ENCODE measurements at regions not wholly inside any gene's neighbourhood (a gene's known extent, or its start where the extent isn't known, plus 50 kb on each side); places are given as distances from the start of the nearest gene placed in this dataset.
"Not testable (repeated sequence)": the region's sequence is repeated elsewhere in the genome, so short reads cannot be mapped to it uniquely, and the experiment has no call there.

DNA sequence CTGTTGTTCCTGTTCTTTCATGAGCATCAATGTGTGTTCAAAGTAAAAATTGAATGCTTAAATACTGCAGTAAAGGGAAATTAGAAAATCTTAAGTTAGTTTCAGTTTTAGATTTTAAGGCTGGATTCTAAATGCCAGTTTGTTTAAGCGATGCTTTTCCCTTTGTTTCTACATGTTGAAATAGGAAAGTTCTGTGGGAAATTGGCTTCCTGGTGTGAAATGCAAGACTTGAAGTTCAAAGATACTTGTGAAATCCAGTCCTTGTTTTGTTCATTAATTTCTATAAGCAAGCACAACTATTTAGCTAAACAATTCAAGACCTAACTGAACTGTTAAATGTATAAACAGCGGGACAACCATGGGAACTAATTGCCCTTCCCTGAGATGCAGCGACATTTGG, 149.1 kb downstream of the LYPLAL1 start:
- no peak for DNase-seq (ENCODE audit: low spot score)
- no peaks in the 10 kb centered on the region for H3K4me1 Mint-ChIP-seq (ENCODE audit: low read depth)
- no peak overlapping the region for H3K4me3 Mint-ChIP-seq
- peaks cover 1% of the 10 kb centered on the region for H3K9me3 Mint-ChIP-seq
- peaks cover 22% of the 10 kb centered on the region for H3K27me3 Mint-ChIP-seq (ENCODE audit: low read depth)
- no peak overlapping the region for H3K27ac Mint-ChIP-seq
- no peaks in the 10 kb centered on the region for H3K36me3 Mint-ChIP-seq (ENCODE audit: low read depth)

DNA sequence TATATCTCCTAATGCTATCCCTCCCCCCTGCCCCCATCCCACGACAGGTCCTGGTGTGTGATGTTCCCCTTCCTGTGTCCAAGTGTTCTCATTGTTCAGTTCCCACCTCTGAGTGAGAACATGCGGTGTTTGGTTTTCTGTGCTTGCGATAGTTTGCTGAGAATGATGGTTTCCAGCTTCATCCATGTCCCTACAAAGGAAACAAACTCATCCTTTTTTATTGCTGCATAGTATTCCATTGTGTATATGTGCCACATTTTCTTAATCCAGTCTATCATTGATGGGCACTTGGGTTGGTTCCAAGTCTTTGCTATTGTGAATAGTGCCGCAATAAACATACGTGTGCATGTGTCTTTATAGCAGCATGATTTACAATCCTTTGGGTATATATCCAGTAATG, 146.9 kb downstream of the LYPLAL1 start:
- not testable (repeated sequence) for H3K4me1 Mint-ChIP-seq (ENCODE audit: low read depth); H3K36me3 Mint-ChIP-seq (ENCODE audit: low read depth); DNase-seq (ENCODE audit: low spot score); H3K27ac Mint-ChIP-seq; H3K4me3 Mint-ChIP-seq; H3K9me3 Mint-ChIP-seq
- H3K27me3 Mint-ChIP-seq (ENCODE audit: low read depth): peaks cover 17% of the 10 kb centered on the region

DNA sequence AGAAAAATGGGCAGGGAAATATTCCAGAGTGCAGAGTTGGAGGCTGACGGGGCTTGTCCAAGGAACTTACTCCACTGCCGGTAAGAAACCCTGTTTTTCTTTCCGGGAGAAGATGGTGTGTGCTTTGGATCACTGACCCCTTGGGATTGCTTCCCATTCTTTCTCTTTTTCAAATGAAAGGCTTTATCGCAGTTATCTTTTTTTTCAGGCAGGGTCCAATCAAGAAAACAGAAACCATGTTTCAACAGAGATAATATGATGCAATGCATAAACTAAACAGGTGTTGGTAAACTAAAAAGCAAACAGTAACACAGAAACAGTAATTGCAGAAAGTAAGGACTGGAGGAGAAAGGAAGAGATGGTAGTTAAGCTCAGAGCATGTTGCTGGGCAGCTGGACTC, 145.1 kb downstream of the LYPLAL1 start:
- DNase-seq (ENCODE audit: low spot score): no peak
- H3K27me3 Mint-ChIP-seq (ENCODE audit: low read depth): peaks cover 15% of the 10 kb centered on the region
- no peak overlapping the region for H3K27ac Mint-ChIP-seq
- no peak overlapping the region for H3K4me3 Mint-ChIP-seq
- H3K4me1 Mint-ChIP-seq (ENCODE audit: low read depth): no peaks in the 10 kb centered on the region
- H3K36me3 Mint-ChIP-seq (ENCODE audit: low read depth): no peaks in the 10 kb centered on the region
- H3K9me3 Mint-ChIP-seq: peaks cover 6% of the 10 kb centered on the region

DNA sequence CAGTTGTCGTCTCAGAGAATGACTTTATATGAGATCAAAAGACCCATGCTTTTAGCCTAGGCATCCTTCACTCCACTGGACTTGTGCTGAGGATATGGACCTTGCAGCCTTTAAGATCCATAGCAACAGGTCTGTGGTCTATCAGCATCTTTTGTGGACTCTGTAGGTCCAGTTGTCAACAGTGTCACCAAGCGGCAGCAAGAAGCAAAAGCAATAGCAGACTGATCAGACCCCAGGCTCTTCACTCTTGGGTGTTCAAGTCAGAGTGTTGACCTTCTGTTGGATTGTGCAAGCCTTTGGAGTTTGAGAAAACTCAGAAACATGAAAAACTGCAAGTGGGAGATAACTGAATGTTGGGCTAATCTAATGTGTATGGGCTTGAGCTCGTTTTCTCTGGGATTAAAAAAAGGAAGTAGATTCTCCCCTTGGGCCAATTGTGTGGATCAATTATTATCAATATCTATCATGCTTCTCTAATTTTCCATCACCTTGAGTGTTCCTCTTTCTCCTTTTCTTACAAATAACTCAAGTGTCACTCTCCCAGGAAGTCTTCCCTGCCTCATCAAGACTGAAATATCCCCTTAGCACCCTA, 144.2 kb downstream of the LYPLAL1 start:
- Mint-ChIP-seq H3K36me3 (ENCODE audit: low read depth) (no peaks in the 10 kb centered on the region), H3K4me1 (ENCODE audit: low read depth) (no peaks in the 10 kb centered on the region)

DNA sequence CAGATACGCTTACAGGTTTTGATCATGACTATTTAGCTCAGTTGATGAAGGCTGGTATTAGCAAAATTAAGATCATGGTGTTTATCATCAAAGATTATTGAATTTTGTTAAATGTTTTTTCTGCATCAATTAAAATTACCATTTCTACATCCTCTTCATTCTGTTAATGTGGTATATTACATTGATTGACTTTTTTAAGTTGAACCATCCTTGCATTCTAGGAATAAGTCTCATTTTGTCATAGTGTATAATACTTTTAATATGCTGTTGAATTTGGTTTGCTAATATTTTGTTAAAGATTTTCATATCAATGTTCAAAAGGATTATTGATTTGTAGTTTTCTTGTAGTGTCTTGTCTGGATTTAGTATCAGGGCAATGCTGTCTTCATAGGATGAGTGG, 142.4 kb downstream of the LYPLAL1 start:
- no peak overlapping the region for H3K27ac Mint-ChIP-seq
- H3K27me3 Mint-ChIP-seq (ENCODE audit: low read depth): peaks cover 2% of the 10 kb centered on the region
- no peak overlapping the region for H3K4me3 Mint-ChIP-seq
- H3K36me3 Mint-ChIP-seq (ENCODE audit: low read depth): no peaks in the 10 kb centered on the region
- H3K4me1 Mint-ChIP-seq (ENCODE audit: low read depth): no peaks in the 10 kb centered on the region
- peaks cover 6% of the 10 kb centered on the region for H3K9me3 Mint-ChIP-seq
- no peak for DNase-seq (ENCODE audit: low spot score)

More for the DNA sequence above, 144.2 kb downstream of the LYPLAL1 start:
- Mint-ChIP-seq H3K4me3 (no peak overlapping the region), H3K27ac (no peak overlapping the region), H3K27me3 (ENCODE audit: low read depth) (peaks cover 9% of the 10 kb centered on the region), H3K9me3 (peaks cover 6% of the 10 kb centered on the region)
- DNase-seq (ENCODE audit: low spot score): no peak

DNA sequence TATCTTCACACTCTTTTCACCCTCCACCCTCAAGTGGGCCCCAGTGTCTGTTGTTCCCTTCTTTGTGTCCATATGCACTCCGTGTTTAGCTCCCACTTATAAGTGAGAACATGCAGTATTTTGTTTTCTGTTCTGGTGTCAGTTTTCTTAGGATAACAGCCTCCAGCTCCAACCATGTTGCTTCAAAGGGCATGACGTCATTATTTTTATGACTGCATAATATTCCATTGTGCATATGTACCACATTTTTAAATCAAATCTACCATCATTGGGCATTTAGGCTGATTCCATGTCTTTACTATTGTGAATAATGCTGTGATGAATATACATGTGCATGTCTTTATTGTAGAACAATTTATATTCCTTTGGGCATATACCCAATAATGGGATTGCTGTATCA, 140.3 kb downstream of the LYPLAL1 start:
- no peak for DNase-seq (ENCODE audit: low spot score)
- Mint-ChIP-seq H3K4me1 (ENCODE audit: low read depth) (no peaks in the 10 kb centered on the region), H3K9me3 (peaks cover 6% of the 10 kb centered on the region), H3K27ac (no peak overlapping the region), H3K36me3 (ENCODE audit: low read depth) (no peaks in the 10 kb centered on the region), H3K27me3 (ENCODE audit: low read depth) (no peaks in the 10 kb centered on the region), H3K4me3 (no peak overlapping the region)

DNA sequence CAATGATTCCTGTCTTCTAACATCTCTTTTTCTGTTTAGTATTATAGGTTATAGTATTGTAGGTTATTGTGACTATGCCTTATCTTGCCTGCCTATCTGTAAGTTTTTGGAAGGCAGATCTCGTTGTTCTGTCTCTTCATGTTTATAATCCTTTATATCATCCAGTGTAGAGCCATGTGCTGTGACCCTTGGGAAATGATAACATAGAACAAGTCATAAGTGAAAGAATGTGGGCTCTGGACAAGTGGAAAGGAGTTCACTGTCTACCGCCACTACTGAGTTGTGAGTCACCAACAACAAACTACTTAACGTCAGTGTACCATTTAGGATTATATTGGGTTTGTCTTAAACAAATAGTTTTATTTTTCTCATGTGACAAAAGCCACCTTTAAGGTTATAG, 139.3 kb downstream of the LYPLAL1 start:
- Mint-ChIP-seq H3K9me3 (peaks cover 7% of the 10 kb centered on the region), H3K27ac (no peak overlapping the region), H3K27me3 (ENCODE audit: low read depth) (no peaks in the 10 kb centered on the region), H3K4me1 (ENCODE audit: low read depth) (no peaks in the 10 kb centered on the region), H3K36me3 (ENCODE audit: low read depth) (no peaks in the 10 kb centered on the region), H3K4me3 (no peak overlapping the region)
- no peak for DNase-seq (ENCODE audit: low spot score)

DNA sequence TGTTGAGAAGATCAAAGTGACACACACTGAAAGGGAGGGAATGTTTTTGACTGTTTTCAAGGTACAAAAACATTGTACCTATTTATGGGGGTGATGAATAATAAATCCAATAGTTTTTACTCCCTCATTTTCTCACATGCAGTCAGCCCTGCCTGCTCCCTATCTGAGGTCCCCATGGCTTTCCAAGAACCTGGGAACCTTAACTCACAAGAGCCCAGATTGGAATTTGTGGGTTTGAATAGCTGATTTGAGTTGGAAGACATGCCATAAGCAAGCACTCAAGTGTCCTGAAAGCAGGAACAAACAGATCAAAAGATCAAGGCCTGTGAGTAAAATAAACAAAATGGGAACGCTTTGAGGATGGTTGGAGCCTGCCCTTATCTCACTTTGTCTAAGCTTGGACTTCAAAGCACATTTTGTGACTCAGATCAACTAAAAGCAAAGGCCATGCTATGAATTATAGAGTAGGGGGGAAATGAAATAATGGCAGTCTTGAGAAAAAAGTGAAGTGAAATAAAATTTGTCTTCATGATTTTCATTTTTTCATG, 136.6 kb downstream of the LYPLAL1 start:
- Mint-ChIP-seq H3K9me3 (peaks cover 8% of the 10 kb centered on the region), H3K27ac (no peak overlapping the region), H3K36me3 (ENCODE audit: low read depth) (no peaks in the 10 kb centered on the region), H3K4me1 (ENCODE audit: low read depth) (no peaks in the 10 kb centered on the region), H3K4me3 (no peak overlapping the region), H3K27me3 (ENCODE audit: low read depth) (no peaks in the 10 kb centered on the region)
- DNase-seq (ENCODE audit: low spot score): no peak

DNA sequence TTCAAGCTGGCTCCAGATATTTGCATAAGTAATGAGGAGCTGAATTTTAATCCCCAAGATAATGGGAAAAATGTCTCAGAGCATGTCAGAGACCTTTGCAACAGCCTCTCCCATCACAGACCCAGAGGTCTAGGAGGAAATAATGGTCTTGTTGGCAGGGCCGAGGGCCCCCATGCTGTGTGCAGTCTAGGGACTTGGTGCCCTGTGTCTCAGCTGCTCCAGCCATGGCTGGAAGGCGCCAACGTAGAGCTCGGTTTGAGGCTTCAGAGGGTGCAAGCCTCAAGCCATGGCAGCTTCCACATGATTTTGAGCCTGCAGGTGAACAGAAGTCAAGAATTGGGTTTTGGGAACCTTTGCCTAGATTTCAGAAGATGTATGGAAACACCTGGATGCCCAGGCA, 134.7 kb downstream of the LYPLAL1 start:
- Mint-ChIP-seq H3K27ac (no peak overlapping the region), H3K4me1 (ENCODE audit: low read depth) (no peaks in the 10 kb centered on the region), H3K4me3 (no peak overlapping the region), H3K36me3 (ENCODE audit: low read depth) (no peaks in the 10 kb centered on the region), H3K9me3 (peaks cover 8% of the 10 kb centered on the region), H3K27me3 (ENCODE audit: low read depth) (no peaks in the 10 kb centered on the region)
- DNase-seq (ENCODE audit: low spot score): no peak

DNA sequence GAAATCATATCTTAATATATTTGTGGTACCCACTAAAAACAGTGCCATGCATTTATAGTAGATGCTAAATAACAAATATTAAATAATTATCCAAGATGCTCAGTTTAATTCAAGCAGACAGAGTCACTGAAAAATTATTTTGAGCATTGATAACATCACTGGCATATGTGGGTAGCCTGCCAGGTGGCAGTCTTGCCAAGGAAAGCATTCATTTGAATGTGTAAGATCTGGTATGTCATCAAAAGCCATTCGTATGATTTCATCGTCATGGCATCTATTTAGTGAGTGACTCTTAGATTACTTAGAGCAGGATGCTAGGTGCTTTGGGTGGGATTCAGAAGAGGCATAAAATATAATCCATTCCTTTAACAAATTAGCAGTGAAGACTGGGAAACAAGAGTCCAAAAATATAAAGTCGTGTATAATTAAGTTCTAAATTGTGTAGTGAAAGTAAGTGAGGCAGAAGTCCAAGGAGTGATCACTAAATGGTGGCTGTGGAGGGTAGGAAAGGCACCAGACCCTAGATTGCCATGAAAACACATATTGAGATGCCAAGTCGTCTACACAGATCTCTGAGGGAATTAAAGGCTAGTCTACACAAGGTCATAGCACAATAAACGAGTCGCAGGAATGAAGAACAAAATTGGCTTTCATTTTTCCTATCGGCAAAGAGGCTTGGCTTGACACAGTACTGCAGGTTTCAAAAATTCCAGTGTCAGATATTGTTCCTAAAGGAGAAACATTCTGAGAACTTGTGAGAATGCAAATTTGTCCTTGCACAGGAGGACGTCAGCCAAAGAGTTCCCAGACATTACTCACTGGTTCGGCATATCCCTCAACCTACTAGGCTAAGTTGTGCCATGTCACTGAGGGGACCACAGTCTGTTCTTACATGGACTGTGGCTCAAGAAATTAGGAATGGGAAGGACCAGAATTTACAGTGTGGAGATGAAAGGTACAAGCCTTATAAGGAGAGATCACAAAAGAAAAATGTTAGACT, 130.8 kb downstream of the LYPLAL1 start:
- Mint-ChIP-seq H3K4me1 (ENCODE audit: low read depth) (no peaks in the 10 kb centered on the region), H3K27ac (no peak overlapping the region), H3K4me3 (no peak overlapping the region), H3K27me3 (ENCODE audit: low read depth) (no peaks in the 10 kb centered on the region), H3K36me3 (ENCODE audit: low read depth) (no peaks in the 10 kb centered on the region), H3K9me3 (peaks cover 8% of the 10 kb centered on the region)
- DNase-seq (ENCODE audit: low spot score): no peak

DNA sequence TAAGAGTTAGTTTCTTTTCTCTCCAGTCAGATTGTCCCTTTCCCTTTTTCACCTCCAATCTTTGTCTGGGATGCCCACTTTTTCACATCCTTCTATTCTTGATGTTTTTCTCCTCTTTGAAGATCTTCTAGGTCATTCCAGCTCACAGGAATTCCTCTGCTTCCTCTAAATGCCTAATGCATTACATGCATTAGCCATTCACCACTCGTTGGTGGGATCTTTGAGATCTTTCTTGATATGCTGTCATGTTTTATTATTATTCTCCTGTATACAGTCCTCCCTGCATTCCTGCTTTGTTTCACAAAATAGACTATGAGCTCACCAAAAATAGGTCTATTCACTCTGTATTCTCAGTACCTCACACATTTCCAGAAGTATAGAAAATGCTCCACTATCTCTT, 129.0 kb downstream of the LYPLAL1 start:
- H3K4me3 Mint-ChIP-seq: no peak overlapping the region
- peaks cover 4% of the 10 kb centered on the region for H3K9me3 Mint-ChIP-seq
- no peak for DNase-seq (ENCODE audit: low spot score)
- no peaks in the 10 kb centered on the region for H3K4me1 Mint-ChIP-seq (ENCODE audit: low read depth)
- H3K36me3 Mint-ChIP-seq (ENCODE audit: low read depth): no peaks in the 10 kb centered on the region
- H3K27ac Mint-ChIP-seq: no peak overlapping the region
- no peaks in the 10 kb centered on the region for H3K27me3 Mint-ChIP-seq (ENCODE audit: low read depth)

DNA sequence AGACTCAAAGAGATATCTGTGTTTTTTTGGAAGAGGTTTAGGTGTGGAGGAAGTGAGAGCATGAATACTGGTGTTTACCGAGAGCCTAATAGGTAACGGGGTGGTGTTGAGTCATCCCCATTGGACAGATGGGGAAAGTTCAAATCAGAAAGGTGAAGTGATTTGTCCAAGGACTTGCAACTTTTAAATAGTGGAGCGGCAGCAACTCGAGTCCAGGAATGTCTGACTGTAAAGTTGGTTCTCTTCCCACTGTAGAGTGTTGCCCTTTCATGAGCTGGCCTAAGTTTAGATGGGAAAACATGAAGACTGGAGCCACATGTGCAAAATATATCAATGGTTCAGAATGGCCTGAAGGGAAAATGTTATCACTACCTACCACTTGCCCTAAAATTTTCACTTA, 125.7 kb downstream of the LYPLAL1 start:
- DNase-seq (ENCODE audit: low spot score): no peak
- H3K27ac Mint-ChIP-seq: no peak overlapping the region
- H3K36me3 Mint-ChIP-seq (ENCODE audit: low read depth): no peaks in the 10 kb centered on the region
- no peaks in the 10 kb centered on the region for H3K27me3 Mint-ChIP-seq (ENCODE audit: low read depth)
- H3K4me1 Mint-ChIP-seq (ENCODE audit: low read depth): no peaks in the 10 kb centered on the region
- H3K4me3 Mint-ChIP-seq: no peak overlapping the region
- no peaks in the 10 kb centered on the region for H3K9me3 Mint-ChIP-seq

DNA sequence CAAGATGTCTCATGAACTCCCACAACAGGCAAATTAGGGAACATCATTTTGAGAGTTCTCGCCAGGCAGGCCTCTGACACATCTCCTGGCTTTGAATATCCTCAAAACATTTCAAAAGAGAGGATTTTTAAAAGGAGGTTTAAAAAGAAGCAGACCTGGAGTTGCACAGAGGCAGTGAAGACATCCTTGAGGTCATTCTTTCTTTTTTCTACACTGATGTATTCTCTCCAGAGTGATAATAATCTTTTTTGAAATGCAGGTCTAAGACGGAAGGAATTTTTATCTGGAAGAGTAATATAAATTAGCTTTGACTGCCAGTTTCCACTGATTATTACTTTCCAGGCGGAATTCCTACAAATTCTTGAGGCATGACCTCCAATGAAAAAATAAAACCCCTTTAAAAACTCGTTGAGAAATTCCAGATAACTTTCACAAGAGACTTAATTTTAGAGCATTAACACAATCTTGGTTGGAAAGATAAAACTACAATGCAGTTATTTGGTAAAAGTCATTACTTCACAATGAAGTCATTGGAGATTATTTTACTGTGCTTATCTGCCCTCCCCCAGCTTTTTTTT, 125.0 kb downstream of the LYPLAL1 start:
- Mint-ChIP-seq H3K9me3 (no peaks in the 10 kb centered on the region), H3K4me3 (no peak overlapping the region), H3K36me3 (ENCODE audit: low read depth) (no peaks in the 10 kb centered on the region), H3K4me1 (ENCODE audit: low read depth) (no peaks in the 10 kb centered on the region), H3K27me3 (ENCODE audit: low read depth) (no peaks in the 10 kb centered on the region), H3K27ac (no peak overlapping the region)
- no peak for DNase-seq (ENCODE audit: low spot score)

All from T-helper 2 cell treated with Interferon-gamma antibody and Interleukin-4, amounts not matched to agents 5 μg/mL and 100 μg/mL, for 36 hours (primary cell).